ENCODE measurements at regions not wholly inside any gene's neighbourhood (a gene's known extent, or its start where the extent isn't known, plus 50 kb on each side); places are given as distances from the start of the nearest gene placed in this dataset.

- no peak for DNase-seq (ENCODE audit: low read depth in 4 of 6, low spot score in 6 of 6)
- Histone ChIP-seq H3K27ac (ENCODE audit: low read depth, low read length) (no peak overlapping the region), H3K9me3 (ENCODE audit: control insufficient read depth, insufficient read depth, low read length) (no peaks in the 10 kb centered on the region), H3K36me3 (ENCODE audit: control insufficient read depth, insufficient read depth, low read length) (no peaks in the 10 kb centered on the region), H3K27me3 (ENCODE audit: control insufficient read depth, insufficient read depth, low read length) (no peaks in the 10 kb centered on the region), H3K4me1 (ENCODE audit: control insufficient read depth, insufficient read depth, low read length) (no peaks in the 10 kb centered on the region), H3K4me3 (ENCODE audit: low read depth, low read length) (no peak overlapping the region)
- no CpG with 5 or more reads among the region's 1 CpG for WGBS (ENCODE audit: insufficient coverage)
These were observed 210.1 kb downstream of the CDH9 start for GRCh38 chr5:26828294-26828693.

- Histone ChIP-seq H3K4me3 (ENCODE audit: low read depth, low read length) (no peak overlapping the region), H3K4me1 (ENCODE audit: control insufficient read depth, insufficient read depth, low read length) (no peaks in the 10 kb centered on the region), H3K9me3 (ENCODE audit: control insufficient read depth, insufficient read depth, low read length) (no peaks in the 10 kb centered on the region), H3K27ac (ENCODE audit: low read depth, low read length) (no peak overlapping the region), H3K36me3 (ENCODE audit: control insufficient read depth, insufficient read depth, low read length) (no peaks in the 10 kb centered on the region), H3K27me3 (ENCODE audit: control insufficient read depth, insufficient read depth, low read length) (no peaks in the 10 kb centered on the region)
- WGBS (ENCODE audit: insufficient coverage): 96% methylated on average over 4 of the region's 7 CpGs
- DNase-seq (ENCODE audit: low read depth in 4 of 6, low spot score in 6 of 6): no peak
These were observed 225.2 kb downstream of the CDH9 start for GRCh38 chr5:26813235-26813634.

GRCh38 chr5:26812714-26813113 is 225.7 kb downstream of the CDH9 start:
- no peaks in the 10 kb centered on the region for H3K27me3 ChIP-seq (ENCODE audit: control insufficient read depth, insufficient read depth, low read length)
- H3K9me3 ChIP-seq (ENCODE audit: control insufficient read depth, insufficient read depth, low read length): no peaks in the 10 kb centered on the region
- no peak overlapping the region for H3K4me3 ChIP-seq (ENCODE audit: low read depth, low read length)
- H3K27ac ChIP-seq (ENCODE audit: low read depth, low read length): no peak overlapping the region
- 97% methylated on average over 6 of the region's 6 CpGs for whole genome bisulfite sequencing (ENCODE audit: insufficient coverage)
- DNase-seq (ENCODE audit: low read depth in 4 of 6, low spot score in 6 of 6): no peak
- no peaks in the 10 kb centered on the region for H3K36me3 ChIP-seq (ENCODE audit: control insufficient read depth, insufficient read depth, low read length)
- no peaks in the 10 kb centered on the region for H3K4me1 ChIP-seq (ENCODE audit: control insufficient read depth, insufficient read depth, low read length)

- Histone ChIP-seq H3K27me3 (ENCODE audit: control insufficient read depth, insufficient read depth, low read length) (no peaks in the 10 kb centered on the region), H3K4me1 (ENCODE audit: control insufficient read depth, insufficient read depth, low read length) (no peaks in the 10 kb centered on the region), H3K27ac (ENCODE audit: low read depth, low read length) (no peak overlapping the region), H3K9me3 (ENCODE audit: control insufficient read depth, insufficient read depth, low read length) (peaks cover 2% of the 10 kb centered on the region), H3K36me3 (ENCODE audit: control insufficient read depth, insufficient read depth, low read length) (no peaks in the 10 kb centered on the region), H3K4me3 (ENCODE audit: low read depth, low read length) (no peak overlapping the region)
- DNase-seq (ENCODE audit: low read depth in 4 of 6, low spot score in 6 of 6): no peak
- 92% methylated on average over 12 of the region's 16 CpGs for WGBS (ENCODE audit: insufficient coverage)
These were observed 230.9 kb downstream of the CDH9 start for GRCh38 chr5:26807231-26808199.

- no peaks in the 10 kb centered on the region for H3K27me3 ChIP-seq (ENCODE audit: control insufficient read depth, insufficient read depth, low read length)
- no peak overlapping the region for H3K4me3 ChIP-seq (ENCODE audit: low read depth, low read length)
- H3K4me1 ChIP-seq (ENCODE audit: control insufficient read depth, insufficient read depth, low read length): no peaks in the 10 kb centered on the region
- peaks cover 2% of the 10 kb centered on the region for H3K9me3 ChIP-seq (ENCODE audit: control insufficient read depth, insufficient read depth, low read length)
- no peak overlapping the region for H3K27ac ChIP-seq (ENCODE audit: low read depth, low read length)
- DNase-seq (ENCODE audit: low read depth in 4 of 6, low spot score in 6 of 6): no peak
- no CpG with 5 or more reads among the region's 1 CpG for WGBS (ENCODE audit: insufficient coverage)
- H3K36me3 ChIP-seq (ENCODE audit: control insufficient read depth, insufficient read depth, low read length): no peaks in the 10 kb centered on the region
These were observed 233.3 kb downstream of the CDH9 start for GRCh38 chr5:26805076-26805475.

GRCh38 chr5:26802944-26803343 is 235.4 kb downstream of the CDH9 start:
- H3K4me1 ChIP-seq (ENCODE audit: control insufficient read depth, insufficient read depth, low read length): no peaks in the 10 kb centered on the region
- H3K36me3 ChIP-seq (ENCODE audit: control insufficient read depth, insufficient read depth, low read length): no peaks in the 10 kb centered on the region
- peak in 1 of 6 donors; percentile 46 for DNase-seq (ENCODE audit: low read depth in 4 of 6, low spot score in 6 of 6)
- peaks cover 2% of the 10 kb centered on the region for H3K9me3 ChIP-seq (ENCODE audit: control insufficient read depth, insufficient read depth, low read length)
- no peaks in the 10 kb centered on the region for H3K27me3 ChIP-seq (ENCODE audit: control insufficient read depth, insufficient read depth, low read length)
- no peak overlapping the region for H3K4me3 ChIP-seq (ENCODE audit: low read depth, low read length)
- WGBS (ENCODE audit: insufficient coverage): 43% methylated on average over 1 of the region's 4 CpGs
- H3K27ac ChIP-seq (ENCODE audit: low read depth, low read length): no peak overlapping the region

- DNase-seq (ENCODE audit: low read depth in 4 of 6, low spot score in 6 of 6): no peak
- no CpG with 5 or more reads among the region's 1 CpG for WGBS (ENCODE audit: insufficient coverage)
- Histone ChIP-seq H3K27me3 (ENCODE audit: control insufficient read depth, insufficient read depth, low read length) (no peaks in the 10 kb centered on the region), H3K4me1 (ENCODE audit: control insufficient read depth, insufficient read depth, low read length) (no peaks in the 10 kb centered on the region), H3K4me3 (ENCODE audit: low read depth, low read length) (no peak overlapping the region), H3K36me3 (ENCODE audit: control insufficient read depth, insufficient read depth, low read length) (no peaks in the 10 kb centered on the region), H3K27ac (ENCODE audit: low read depth, low read length) (no peak overlapping the region), H3K9me3 (ENCODE audit: control insufficient read depth, insufficient read depth, low read length) (no peaks in the 10 kb centered on the region)
These were observed 247.0 kb downstream of the CDH9 start for GRCh38 chr5:26791433-26791832.

- Histone ChIP-seq H3K27me3 (ENCODE audit: control insufficient read depth, insufficient read depth, low read length) (no peaks in the 10 kb centered on the region), H3K9me3 (ENCODE audit: control insufficient read depth, insufficient read depth, low read length) (no peaks in the 10 kb centered on the region), H3K36me3 (ENCODE audit: control insufficient read depth, insufficient read depth, low read length) (no peaks in the 10 kb centered on the region), H3K4me1 (ENCODE audit: control insufficient read depth, insufficient read depth, low read length) (no peaks in the 10 kb centered on the region), H3K27ac (ENCODE audit: low read depth, low read length) (no peak overlapping the region), H3K4me3 (ENCODE audit: low read depth, low read length) (no peak overlapping the region)
- WGBS (ENCODE audit: insufficient coverage): 80% methylated on average over 1 of the region's 3 CpGs
- DNase-seq (ENCODE audit: low read depth in 4 of 6, low spot score in 6 of 6): no peak
These were observed 247.4 kb downstream of the CDH9 start for GRCh38 chr5:26791021-26791420.

- WGBS (ENCODE audit: insufficient coverage): no CpG with 5 or more reads among the region's 3 CpGs
- peak in 2 of 6 donors; percentile 9 to 10 for DNase-seq (ENCODE audit: low read depth in 4 of 6, low spot score in 6 of 6)
- no peaks in the 10 kb centered on the region for H3K27me3 ChIP-seq (ENCODE audit: control insufficient read depth, insufficient read depth, low read length)
- H3K27ac ChIP-seq (ENCODE audit: low read depth, low read length): no peak overlapping the region
- no peak overlapping the region for H3K4me3 ChIP-seq (ENCODE audit: low read depth, low read length)
- H3K36me3 ChIP-seq (ENCODE audit: control insufficient read depth, insufficient read depth, low read length): no peaks in the 10 kb centered on the region
- no peaks in the 10 kb centered on the region for H3K4me1 ChIP-seq (ENCODE audit: control insufficient read depth, insufficient read depth, low read length)
- H3K9me3 ChIP-seq (ENCODE audit: control insufficient read depth, insufficient read depth, low read length): no peaks in the 10 kb centered on the region
These were observed 275.2 kb downstream of the CDH9 start for GRCh38 chr5:26763215-26763614.

- Histone ChIP-seq H3K4me1 (ENCODE audit: control insufficient read depth, insufficient read depth, low read length) (no peaks in the 10 kb centered on the region), H3K4me3 (ENCODE audit: low read depth, low read length) (no peak overlapping the region), H3K27ac (ENCODE audit: low read depth, low read length) (no peak overlapping the region), H3K27me3 (ENCODE audit: control insufficient read depth, insufficient read depth, low read length) (no peaks in the 10 kb centered on the region), H3K9me3 (ENCODE audit: control insufficient read depth, insufficient read depth, low read length) (no peaks in the 10 kb centered on the region), H3K36me3 (ENCODE audit: control insufficient read depth, insufficient read depth, low read length) (no peaks in the 10 kb centered on the region)
- WGBS (ENCODE audit: insufficient coverage): 100% methylated on average over 2 of the region's 4 CpGs
- peak in 2 of 6 donors; percentile 3 to 56 for DNase-seq (ENCODE audit: low read depth in 4 of 6, low spot score in 6 of 6)
These were observed 276.9 kb downstream of the CDH9 start for GRCh38 chr5:26761446-26761845.

Measured in spinal cord (tissue), 9 donors.